HG02798 (cell line): ENCODE measurements at regions not wholly inside any gene's neighbourhood (a gene's known extent, or its start where the extent isn't known, plus 50 kb on each side); places are given as distances from the start of the nearest gene placed in this dataset.

Experiments used
- ATAC-seq: cut with Tn5 transposase; IDR thresholded peaks from one replicate; pipeline ENCODE4 v1.9.1; 2021; ENCODE audit warnings: mild to moderate bottlenecking; ENCODE audit not compliant: unreplicated experiment, poor library complexity

- no peak for ATAC-seq
Observed at GRCh38 chr18:41012194-41012593, 942.8 kb upstream of the PIK3C3 start.

GRCh38 chr18:41009926-41010325 lies 945.1 kb upstream of the PIK3C3 start:
- peak; percentile 72 for ATAC-seq

GRCh38 chr18:41004324-41004723 lies 950.7 kb upstream of the PIK3C3 start:
- no peak for ATAC-seq

DNA sequence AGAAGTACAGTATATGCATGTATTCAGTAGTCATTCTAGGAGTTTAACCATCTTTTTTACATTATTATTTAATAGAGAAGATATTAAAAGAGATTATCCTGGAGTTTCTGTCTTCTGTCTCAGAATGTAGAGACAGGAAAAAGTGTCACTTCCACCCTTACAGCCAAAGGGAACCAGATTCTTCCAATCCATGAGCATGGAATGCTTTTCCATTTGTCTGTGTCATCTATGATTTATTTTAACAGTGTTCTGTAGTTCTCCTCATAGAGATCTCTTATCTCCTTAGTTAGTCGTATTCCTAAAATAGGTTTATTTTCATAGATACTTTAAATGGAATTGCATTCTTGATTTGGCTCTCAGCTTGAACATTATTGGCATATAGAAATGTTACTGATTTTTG lies 959.5 kb upstream of the PIK3C3 start:
- ATAC-seq, result no peak

GRCh38 chr18:40993363-40993762 lies 961.7 kb upstream of the PIK3C3 start:
- ATAC-seq, result no peak

DNA sequence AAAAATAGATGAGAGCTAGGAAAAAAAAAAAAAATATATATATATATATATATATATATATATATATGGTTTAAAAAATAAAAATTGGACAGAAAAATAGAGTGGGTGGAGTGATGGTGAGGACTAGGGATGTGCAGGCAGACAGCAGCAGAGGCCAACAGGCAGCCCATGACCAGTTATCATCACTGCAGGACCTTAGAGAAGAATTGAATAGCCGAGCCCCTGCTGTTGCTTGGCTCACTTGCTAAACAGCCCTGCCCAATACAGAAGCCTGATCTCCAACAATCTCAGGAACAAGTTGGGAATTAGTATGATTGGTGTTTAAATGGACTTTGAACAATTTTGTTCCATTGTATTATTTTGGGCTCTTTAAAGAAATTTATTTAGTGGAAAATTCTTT lies 967.5 kb upstream of the PIK3C3 start:
- ATAC-seq, result no peak

DNA sequence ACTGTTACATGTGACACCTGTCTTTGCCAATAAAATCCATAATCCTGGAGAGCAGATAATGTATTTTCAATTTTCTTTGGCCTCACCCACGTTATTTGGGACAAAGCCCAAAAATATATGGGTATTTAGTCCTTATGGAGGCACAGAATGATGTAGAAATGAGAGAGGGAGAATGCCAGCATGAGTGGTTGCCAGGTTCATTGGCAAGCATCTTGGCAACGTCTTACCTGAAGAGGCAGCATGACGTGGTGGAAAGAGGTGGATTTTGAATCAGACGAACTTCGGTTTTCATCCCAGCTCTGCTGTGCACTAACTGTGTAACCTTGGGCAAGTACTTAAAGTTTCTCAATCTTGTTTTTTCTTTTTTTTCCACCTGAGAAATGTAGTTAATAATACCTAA lies 969.6 kb upstream of the PIK3C3 start:
- ATAC-seq, result no peak

- ATAC-seq, result no peak
Observed at GRCh38 chr18:40984856-40985255, 970.2 kb upstream of the PIK3C3 start.

DNA sequence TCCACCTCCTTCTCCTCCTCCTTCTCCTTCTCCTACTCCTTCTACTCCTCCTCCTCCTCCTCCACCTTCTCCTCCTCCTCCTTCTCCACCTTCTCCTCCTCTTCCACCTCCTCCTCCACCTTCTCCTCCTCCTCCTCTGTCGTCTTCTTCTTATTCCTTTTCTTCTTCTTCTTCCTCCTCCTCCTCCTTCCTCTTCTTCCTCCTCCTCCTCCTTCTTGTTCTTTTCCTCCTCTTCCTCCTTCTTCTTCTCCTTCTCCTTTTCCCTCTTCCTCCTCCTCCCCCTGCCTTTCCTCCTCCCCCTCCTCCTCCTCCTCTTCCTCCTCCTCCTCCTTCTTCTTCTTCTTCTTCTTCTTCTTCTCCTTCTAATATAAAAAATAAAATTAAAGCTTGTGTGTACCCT lies 971.2 kb upstream of the PIK3C3 start:
- no peak for ATAC-seq

DNA sequence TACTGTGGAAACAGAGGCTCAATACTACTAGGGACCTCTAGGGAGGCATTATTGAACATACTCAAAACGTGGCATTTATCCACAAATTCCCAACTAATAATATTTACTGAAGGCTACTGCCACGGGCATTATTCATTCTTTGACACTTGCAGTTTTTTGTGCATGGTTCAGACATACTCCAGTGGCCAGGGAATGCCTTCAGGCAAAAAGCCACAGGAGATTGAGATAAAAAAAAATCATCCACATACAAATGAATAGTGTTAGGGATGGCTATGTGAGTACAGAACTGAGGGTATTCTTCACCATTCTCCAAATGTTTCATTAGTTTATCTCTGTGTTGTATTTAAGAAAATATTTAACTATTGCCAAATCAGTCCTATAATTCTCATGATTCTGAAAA lies 974.9 kb upstream of the PIK3C3 start:
- no peak for ATAC-seq

DNA sequence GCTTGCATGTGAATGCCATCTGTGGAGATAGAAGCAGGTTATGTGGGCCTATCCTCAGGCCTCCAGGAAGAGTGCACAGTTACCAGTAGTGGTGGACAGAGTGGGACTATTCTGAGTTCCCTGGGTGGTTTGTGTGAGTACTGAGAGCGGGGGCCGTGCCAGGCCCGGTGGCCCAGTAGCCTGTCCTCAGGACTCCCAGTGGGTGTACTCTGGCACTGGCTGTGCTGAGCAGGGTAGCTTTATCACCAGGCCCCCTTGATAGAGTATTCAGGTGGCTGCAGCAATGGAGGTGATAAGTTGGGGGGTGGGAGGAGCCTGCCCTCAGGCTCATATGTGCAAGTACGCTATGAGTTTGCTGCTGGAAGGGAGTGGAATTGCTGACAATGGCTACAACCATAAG lies 979.0 kb upstream of the PIK3C3 start:
- no peak for ATAC-seq

GRCh38 chr18:40974448-40974847 lies 980.6 kb upstream of the PIK3C3 start:
- ATAC-seq, result no peak

- ATAC-seq, result no peak
Observed at GRCh38 chr18:40962784-40963183, 992.2 kb upstream of the PIK3C3 start.

DNA sequence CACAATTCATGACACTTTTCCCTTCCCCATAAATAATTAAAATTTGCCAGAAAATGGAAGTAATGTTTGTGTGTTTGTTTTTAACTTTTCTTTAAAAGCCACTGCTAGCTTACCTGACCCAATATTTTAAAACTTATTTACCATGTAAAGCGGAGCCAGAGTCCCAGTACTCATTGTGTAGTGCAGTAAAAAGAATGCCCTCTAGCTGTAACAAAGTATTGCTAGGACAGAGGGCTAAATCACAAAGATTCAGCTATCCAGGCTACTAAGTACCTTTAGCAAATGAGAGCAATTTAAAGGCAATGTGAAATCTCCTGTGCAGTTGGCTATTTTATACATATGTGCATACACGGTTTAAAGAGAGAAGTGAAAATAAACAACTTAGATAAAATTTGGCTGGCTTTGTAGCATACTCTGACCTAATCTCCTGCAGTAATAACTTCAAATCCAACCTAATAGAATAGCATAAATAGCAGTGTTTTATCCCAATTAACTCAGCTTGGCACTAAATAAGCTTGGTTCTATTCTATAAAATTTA lies 997.4 kb upstream of the PIK3C3 start:
- ATAC-seq, result no peak

- ATAC-seq, result no peak
Observed at GRCh38 chr18:40956213-40956612, 998.8 kb upstream of the PIK3C3 start.

- no peak for ATAC-seq
Observed at GRCh38 chr18:40955351-40955750, 999.7 kb upstream of the PIK3C3 start.

GRCh38 chr18:40949114-40949950 lies 1005.7 kb upstream of the PIK3C3 start:
- no peak for ATAC-seq

DNA sequence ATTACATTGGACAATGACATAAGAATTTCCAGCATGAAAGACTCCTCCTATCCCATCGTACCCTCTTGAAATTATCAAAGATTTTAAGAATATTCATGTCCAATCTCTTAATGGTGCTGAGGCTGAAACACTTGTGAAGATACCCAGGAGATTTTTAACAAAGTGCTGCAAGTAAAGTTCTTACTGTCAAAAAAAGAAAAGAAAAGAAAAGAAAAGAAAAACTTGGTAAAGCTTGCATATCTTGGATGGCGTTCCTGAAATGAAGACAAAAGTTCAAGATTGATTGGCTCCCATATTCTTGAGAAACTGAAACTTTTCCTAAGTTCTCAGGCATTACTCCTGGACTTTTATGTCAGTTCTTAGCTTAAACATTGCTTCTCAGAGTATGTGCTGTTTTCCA lies 1010.5 kb upstream of the PIK3C3 start:
- no peak for ATAC-seq

- no peak for ATAC-seq
Observed at GRCh38 chr18:40939656-40940515, 1015.1 kb upstream of the PIK3C3 start.

DNA sequence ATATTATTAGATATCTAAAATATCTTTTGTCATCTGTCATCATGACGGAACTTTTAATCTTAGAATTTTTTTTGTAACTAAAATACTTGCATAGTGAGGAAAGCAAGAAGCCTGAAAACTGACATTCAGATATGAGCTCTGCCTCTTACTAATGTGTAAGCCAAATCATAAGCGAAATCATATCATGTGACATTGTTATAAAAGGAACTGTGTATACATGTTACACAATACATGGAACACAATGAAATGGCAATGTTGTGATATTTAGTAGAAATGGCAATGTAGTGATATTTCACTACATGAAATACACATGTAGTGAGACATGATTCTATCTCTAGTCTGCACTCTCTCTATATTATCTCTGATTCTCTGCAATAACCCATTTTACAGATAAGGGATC lies 1016.4 kb upstream of the PIK3C3 start:
- ATAC-seq, result no peak

DNA sequence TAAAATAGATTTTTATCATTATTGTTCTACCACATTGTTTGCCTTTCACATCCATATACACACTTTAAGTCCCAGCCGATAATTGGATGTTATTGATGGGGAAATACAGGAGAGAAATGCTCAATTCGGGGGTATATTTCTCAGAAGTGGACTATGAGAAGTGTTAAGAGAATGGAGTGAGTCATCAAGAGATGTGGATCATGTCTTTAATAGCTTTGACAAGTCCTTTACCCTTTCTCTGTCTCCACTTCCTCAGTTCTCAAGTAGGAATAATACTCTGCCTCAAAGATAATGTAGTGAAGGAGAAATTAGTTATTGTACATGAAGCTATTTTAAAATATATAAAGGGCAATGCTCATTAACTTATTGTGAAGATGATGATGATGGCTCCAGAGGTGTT lies 1017.6 kb upstream of the PIK3C3 start:
- ATAC-seq, result no peak
